ENCODE measurements at regions not wholly inside any gene's neighbourhood (a gene's known extent, or its start where the extent isn't known, plus 50 kb on each side); places are given as distances from the start of the nearest gene placed in this dataset.

DNA sequence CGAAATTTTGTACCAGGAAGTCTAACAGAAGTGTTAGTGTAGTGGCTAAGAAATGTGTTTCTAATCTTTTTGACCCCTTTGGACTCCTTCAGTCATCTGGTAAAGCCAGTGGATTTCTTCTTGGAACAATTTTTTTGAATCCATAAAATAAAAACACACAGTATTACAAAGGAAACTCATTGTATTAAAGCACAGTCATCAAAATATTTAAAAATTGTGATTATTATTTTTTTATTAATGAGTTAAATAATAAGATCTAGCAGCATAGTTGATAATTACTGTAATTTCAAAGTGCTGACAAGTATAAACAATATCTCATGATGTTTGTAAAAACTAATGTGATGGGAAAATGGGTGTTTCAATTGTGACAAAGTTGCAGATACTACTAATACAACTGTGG lies 72.2 kb upstream of the LRRC3B start:
- TF ChIP-seq, protein P1, sequence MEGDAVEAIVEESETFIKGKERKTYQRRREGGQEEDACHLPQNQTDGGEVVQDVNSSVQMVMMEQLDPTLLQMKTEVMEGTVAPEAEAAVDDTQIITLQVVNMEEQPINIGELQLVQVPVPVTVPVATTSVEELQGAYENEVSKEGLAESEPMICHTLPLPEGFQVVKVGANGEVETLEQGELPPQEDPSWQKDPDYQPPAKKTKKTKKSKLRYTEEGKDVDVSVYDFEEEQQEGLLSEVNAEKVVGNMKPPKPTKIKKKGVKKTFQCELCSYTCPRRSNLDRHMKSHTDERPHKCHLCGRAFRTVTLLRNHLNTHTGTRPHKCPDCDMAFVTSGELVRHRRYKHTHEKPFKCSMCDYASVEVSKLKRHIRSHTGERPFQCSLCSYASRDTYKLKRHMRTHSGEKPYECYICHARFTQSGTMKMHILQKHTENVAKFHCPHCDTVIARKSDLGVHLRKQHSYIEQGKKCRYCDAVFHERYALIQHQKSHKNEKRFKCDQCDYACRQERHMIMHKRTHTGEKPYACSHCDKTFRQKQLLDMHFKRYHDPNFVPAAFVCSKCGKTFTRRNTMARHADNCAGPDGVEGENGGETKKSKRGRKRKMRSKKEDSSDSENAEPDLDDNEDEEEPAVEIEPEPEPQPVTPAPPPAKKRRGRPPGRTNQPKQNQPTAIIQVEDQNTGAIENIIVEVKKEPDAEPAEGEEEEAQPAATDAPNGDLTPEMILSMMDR (IDR thresholded peaks at IDR 0.05): no peak
- no peak for TF ChIP-seq POLR2A (IDR thresholded peaks at IDR 0.05)
